Stimulated activated CD8-positive, alpha-beta memory T cell treated with anti-CD3 and anti-CD28 coated beads, Interleukin-4, amount 100 ng/mL, for 4 hours (primary cell): ENCODE measurements at regions not wholly inside any gene's neighbourhood (a gene's known extent, or its start where the extent isn't known, plus 50 kb on each side); places are given as distances from the start of the nearest gene placed in this dataset.

Source experiments
- DNase-seq, 2 donors: peaks; one replicate each; pipeline ENCODE4 v3.0.0-alpha.2; 2020; ENCODE audit warnings: low read depth in 2 of 2, low spot score in 1 of 2

DNA sequence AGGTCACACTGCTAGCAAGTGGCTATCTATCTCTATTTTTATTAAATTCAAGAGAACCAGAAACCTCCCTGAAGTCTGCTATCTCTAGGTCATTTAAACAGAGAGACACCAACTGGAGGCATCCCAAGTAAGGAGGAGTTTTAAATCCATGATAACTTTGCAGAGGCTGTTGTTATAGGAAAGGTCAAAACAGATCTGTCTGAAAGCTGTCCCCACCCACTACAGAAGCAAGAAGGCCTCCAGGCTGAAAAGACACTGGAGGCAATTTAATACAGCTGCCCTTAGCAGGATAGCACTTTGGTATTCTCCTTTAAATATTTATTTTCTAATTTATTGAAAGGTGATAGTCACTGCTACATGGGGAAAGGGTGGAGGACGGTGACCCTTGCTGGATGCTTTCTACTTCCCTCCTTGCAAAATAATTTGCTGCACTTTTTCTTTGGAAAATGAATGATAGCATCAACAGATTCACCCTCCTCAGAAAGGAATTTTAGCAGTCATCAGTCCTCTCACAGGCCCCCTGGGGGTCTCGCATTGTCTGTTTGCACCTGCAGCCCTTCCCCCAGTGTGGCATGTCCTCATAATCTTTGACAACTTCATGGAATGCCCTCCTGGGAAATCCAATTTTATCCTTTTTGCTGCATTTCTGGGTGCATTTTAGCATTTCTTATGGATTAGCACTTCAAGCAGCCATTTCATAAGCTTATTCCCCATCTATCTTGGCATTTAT, 429.5 kb upstream of the TNP1 start:
- no peak for DNase-seq

DNA sequence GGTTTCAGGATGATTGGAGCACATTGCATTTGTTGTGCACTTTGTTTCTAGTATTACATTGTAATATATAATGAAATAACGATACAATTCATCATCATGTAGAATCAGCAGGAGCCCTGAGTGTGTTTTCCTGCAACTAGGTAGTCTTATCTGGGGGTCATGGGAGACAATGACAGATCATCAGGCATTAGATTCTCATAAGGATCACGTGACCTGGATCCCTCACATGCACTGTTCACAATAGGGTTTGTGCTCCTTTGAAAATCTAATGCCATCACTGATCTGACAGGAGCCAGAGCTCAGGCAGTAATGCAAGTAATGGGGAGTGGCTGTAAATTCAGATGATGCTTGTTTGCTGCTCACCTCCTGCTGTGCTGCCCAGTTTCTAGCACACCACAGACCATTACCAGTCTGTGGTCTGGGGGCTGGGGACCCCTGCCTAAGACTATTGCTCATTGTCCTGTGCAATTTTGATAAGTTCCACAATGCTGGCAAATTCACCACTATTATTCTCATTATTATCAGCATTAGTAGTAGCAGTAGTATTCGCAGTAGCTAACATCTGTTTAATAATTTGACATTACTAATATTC, 428.7 kb upstream of the TNP1 start:
- no peak for DNase-seq

DNA sequence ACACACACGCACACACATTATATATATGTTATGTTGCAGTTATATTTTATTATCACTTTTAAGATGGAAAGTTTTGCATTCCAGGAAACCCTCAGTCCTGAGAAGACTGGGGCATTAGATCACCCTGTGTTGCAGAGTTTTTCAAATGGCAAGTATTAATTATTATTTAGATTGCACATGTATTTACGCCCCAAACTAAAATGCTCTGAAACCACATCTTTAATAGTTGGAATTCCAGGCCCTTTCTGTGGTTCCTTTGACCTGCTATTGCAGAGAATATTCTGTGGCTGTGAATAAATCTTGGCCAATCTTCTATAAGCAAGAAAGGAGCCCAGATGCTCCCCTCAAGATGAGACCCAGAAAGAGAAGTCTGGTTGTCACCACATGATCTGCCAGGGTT, 427.0 kb upstream of the TNP1 start:
- no peak for DNase-seq

DNA sequence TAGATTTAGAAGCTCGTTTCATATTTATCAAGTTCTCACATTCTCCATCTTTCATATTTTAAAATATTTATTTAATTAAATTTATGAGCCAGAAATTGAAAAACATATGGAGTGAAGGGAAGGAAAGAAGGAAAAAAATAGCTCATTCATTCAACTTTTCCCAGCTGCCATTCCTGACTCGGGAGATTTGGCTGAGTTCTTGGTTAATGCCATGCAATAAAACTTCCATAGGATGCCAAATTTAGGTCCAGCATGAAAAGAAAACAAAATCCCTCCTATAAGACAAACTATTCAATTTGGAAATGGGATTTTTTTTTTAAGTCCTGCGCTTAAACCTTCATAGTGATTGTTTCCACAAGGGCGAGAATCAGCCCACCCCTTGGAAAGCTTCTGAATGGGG, 426.1 kb upstream of the TNP1 start:
- no peak for DNase-seq

DNA sequence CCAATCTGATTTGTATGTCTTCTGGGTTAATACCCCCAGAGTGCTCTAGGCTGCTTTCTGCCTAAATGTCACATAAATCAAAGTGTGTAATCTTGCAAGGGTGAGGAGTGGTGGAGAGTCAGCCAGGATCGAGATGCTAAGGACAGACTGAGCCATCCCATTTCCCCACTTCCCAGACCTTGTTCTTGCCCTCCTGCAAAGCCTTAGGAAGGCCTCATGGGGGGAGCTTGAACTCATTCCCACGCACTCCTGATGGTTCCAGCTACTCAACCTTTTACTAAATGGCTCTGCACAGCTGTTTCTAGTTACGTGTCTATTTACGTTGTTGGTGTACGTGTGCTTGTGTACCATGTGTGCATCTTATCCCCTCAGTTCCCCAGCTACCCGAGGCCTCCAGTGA, 423.6 kb upstream of the TNP1 start:
- no peak for DNase-seq

DNA sequence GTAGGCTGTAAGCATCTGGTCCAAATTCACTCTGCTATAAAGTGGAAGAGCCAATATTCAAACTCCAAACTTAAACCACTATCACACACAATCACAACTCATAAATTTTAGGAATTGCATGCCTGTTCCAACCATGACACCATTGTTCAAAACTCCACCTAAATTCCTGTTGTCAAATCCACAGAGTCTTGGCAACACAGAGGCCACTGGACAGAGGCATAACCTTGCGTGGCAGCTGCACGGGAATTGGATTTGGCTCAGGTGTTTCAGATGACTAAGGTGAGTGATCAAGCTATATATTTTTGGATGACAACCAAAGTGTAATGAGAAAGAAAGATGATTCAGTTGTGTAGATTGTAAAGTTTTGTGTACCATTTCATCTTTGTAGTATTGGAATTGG, 422.7 kb upstream of the TNP1 start:
- DNase-seq, result no peak

DNA sequence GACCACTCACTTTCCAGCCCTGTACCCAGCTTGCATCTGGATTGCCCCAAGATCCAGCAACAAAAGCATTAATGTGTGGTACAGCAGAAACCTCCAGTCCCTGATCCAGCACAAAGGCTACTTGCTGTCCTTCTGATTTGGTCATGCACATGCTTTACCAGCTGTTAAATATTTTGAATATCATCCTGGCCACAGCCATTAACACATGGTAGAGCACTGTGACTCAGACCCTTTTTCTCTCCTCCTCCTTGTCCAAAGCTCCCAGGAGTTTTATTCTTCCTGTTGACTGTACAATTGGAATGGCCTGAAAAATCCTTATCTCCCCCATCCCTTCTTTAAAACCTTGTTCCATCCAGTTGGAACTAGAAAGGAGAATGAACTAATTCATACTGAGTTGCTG, 419.7 kb upstream of the TNP1 start:
- no peak for DNase-seq

DNA sequence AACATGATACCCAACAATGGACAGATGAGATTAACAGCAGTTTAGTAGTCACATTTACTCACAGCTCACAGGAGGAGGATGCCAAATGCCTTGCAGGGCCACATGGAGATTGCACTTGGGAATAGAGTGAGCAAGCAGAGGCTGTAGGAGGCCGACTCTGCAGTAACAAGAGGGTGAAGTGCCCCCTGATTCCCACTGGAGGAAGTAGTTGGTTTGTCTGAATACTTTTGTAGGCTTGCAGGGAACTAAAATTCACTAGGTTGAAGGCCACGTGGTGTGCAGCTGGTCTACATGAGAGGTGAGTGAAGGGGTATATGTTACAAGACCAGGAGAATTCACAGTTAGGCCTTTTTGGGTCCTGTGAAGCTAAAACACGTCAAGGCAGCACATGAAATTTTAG, 419.3 kb upstream of the TNP1 start:
- DNase-seq, result no peak

DNA sequence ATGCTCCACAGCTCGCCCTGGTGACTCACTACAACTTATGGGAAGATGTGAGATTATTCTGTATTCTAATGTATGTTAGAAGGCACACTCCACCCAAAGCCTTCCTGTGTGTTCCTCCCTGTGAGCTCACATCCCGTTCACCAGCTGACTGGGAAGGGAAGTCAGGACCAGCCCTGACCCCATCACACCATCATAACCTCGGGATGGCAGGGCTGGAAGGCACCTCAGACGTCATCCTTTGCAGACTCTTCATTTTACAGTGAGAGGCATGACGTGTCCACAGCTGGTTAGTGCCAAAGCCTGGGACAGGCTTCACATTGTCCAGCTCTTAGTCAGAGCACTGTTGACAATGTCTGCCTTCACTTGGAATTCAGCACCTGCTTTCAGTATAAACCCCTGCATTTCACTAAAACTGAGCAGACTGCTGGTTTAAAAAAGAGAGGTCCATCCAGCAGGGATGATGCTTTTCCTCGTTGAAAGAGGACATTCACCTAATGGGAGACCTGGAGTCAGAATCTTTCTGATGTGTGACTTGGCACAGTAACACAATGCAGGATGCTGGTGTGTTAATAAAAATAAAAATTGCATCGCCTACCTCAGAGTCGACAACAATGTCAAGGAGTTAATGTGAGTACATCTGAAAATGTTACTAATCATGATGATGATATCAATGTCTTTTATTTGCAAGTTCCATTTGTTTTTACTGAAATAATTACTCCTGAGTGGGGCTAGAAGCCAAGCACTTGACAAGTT, 418.0 kb upstream of the TNP1 start:
- DNase-seq, result no peak

DNA sequence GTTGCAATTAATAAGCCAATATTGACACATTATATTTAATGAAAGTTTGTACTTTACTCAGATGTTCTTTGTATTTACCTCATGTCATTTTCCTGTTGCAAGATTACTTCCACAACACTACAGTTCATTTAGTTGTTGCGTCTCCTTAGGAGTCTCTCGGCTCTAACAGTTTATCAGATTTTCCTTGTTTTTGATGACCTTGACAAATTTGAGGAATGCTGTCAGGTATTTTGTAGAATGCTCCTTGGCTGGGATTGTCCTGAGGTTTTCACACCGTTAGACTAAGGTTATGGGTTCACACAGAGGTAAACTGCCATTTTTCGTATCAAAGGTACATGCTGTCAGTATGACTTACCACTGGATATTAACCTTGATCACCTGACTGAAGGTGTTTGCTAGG, 416.6 kb upstream of the TNP1 start:
- no peak for DNase-seq

DNA sequence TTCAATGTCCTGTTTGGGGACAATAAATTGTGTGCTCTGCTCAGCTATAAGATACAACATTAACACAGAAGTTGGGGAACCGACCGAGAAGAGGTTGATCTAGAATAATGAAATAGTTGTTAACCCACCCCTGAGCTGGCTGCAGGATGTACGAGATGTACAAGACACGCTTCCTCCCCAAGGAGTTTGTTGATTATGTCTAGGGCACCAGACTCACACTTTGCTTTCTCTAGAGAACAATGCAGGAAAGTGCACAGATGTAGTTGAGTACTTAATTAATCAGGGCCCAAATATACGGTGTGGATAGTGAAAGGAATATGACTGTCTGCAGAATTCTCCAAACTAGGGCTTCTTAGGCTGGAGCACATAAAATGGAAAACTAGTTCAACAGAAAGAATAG, 415.2 kb upstream of the TNP1 start:
- no peak for DNase-seq

DNA sequence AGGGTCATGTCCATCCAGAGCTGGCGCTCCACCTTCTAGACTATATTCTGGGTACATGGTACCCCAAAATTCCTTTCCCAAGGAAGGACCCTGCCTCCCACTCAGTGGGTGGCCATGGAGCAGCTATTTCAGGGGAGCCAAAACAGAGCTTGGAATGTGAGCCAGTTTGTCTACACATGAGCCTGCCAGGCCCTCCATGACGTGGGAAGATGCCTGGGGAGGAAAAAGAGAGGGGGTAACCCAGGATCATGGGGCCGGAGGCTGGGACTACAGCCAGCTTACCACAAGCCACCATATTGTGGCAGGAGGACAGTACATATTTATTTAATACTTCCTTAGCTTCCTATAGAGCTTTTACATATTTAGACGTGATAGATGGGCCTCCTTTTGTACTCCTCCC, 414.7 kb upstream of the TNP1 start:
- DNase-seq, result no peak

DNA sequence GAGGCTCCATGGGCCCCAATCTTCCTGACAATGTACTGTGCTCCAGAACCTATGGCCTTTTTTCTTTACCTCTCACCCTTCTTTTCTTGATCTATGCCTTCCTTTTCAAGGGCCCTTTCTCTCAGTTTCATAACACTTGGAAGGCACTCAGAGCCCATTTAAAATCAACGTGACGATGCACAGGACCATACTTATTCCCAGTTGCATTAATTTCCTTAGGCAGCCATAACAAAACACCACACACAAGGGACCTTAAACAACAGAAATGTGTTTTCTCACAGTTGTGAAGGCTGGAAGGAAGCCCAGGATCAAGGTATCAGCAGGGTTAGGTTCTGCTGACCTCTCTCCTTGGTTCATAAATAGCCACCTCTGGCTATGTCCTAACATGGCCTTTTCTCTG, 414.0 kb upstream of the TNP1 start:
- DNase-seq, result no peak

DNA sequence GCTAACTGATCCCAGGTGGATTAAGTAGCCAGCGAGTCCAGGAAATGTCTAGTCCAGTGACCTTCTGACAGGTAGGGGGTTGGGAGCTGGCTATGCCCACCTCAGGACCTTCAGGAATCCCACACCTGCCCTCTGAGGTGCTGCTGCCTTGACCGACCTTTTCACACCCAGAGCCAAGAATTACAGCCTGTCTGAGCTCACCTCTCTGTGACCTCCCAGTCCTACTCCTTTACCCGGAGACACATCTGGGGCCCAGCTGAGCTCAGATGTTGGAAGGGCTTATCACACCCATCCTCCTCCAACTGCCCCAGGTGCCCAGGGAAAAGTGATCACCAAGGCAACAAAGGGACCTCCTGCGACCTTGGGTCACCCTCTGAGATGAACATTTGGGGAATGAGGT, 413.3 kb upstream of the TNP1 start:
- no peak for DNase-seq

DNA sequence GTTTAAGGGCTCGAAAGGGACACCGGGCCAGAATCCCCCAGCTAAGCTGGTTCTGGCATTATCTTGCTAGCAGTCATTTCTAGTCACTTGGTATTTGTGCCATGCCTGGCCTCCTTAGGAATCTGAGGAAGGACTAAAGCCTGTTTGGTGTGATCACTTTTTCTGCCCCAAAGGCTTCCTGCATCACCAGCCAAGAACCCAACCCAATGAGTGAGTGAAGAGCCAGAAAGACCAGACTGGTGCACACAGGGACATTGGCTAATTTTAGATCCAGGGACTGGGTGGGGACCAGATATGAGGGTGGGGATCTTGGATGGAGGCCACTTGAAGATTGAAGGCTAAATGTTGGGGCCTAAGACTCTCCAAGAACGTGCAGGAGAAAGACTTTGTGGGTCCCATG, 411.9 kb upstream of the TNP1 start:
- no peak for DNase-seq

DNA sequence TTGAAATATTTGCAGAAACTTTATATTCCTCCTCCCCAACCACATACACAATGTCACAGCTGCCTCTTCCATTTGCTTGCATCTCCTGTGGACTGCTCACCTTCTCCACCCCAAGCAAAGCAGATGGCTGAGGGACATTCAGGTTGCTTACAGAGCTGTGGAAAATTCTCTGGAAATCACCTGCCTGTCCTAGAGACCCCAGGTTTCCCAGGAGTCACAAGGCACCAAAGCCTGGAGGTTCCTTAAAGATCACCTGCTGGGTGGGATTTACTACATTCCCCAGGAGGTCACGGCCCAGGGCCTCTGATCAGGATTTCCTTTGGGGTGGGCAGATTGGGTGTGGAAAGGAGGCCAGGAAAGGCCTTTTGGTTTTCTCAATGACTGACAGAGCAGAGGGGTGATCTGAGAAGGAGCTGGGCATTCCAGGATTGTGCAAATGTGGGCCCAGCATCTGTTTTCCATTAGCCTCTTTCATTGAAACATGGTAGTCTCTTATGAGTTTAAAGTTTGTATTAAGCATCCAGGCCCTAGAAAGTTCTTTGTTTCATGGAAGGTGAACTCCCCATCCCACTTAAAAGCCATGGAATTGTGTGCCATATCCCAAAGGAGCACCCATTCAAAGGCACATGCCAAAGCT, 410.7 kb upstream of the TNP1 start:
- no peak for DNase-seq

DNA sequence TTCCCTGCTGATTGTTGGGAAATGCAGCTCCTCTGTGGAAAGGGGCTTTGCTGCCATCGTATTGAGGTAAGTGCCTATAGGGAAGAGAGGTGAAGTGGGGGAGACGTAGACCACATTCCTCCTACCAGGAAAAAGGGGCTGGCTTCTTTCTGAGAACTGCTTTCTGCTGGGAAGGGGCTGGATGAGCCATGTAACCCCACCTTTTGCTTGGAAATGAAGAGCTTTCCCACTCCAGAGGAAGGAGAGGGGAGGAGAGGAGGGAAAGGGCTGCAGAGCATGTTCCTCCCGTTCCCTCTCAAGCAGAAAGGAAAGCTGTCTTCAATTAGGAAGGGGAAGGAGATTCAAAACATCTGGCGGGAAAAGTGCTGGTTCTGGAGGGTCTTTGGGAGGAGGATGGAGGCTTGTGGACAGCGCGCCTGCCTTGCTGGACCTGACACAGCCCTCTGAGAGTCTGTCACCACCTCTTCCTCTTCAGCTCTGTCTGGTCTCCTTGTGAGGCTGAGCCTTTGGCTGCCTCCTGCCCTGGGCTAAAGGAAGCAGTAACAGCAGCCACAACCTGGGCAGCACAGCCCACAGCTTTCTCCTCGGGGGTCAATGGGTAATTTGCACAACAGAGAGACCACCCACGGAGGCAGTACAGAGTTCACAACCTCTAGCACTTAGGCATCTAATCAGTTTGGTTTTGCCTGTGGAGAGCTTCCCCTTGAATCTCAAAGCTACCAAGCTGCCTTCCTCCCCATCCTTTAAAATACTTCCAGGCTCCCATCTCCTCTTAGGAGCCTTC, 410.0 kb upstream of the TNP1 start:
- no peak for DNase-seq

DNA sequence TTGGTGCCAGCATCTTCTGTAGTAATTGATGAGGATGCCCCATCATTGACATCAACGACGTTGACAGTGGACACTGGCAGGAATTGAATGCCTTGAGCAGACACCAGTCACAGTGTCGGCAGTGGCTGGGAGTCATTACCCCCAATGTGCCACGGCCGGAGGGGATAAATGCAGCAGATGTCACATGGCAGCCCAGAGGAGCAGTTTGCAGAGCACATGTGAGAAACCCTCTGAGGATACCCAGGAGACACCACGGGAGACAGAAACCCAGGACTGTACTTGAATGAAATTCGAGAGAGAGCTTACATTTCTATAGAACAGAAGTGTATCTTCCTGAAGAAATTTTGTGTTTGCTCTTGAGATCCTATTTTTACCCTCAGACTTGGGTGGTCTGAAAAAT, 409.1 kb upstream of the TNP1 start:
- DNase-seq, result no peak

DNA sequence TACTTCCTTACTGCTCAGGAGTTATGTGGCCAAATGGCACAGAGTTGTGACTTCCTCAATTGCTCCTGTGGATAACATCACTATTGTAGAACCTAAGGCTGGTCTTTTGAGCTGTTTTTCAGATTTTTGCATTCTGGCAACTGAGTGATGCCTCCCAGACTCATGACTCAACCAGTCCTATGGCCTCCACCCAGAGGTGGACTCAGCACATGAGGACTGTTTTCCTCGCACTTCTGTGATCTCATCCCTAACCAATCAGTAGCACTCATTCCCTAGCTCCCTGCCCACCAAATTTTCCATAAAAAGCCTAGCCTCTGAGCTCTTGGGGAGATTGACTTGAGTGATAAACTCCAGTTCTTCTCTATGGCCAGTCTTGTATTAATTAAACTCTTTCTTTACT, 407.9 kb upstream of the TNP1 start:
- DNase-seq, result no peak

DNA sequence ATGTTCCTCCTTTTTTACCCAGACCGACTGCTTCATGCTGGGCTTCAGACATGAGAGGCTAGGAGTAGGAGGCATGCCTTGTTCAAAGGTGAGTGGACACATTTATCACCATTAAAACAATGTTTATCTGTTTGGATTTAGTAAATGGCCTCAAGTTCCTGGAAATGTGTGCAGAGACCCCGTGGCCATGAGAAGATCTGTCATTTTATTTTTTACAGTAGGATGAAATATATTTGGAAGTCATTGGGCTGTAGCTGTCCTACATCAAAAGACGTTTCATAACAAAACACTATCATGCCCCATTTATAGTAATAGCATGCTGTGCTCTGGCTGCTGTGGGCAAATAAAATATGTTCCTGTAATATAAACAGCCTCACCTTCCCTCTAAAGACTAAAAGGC, 403.9 kb upstream of the TNP1 start:
- DNase-seq, result no peak

DNA sequence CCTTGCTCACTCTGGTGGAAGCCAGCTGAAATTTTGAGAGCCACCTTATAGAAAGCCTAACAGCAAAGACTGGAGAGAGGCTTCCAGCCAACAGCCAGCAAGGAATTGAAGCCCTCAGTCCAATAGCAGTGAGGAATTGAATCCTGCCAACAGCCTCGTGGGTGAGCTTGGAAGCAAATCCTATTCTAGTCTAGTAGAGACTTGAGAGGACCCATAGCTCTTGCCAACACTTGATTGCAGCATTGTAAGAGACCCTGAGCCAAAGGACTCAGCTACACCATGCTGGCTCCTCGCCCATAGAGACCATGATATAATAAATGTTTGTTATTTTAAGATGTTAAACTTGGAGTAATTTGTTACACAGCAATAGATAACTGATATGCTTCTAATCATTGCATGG, 403.0 kb upstream of the TNP1 start:
- DNase-seq, result no peak
